GM19023 (cell line): ENCODE measurements at regions not wholly inside any gene's neighbourhood (a gene's known extent, or its start where the extent isn't known, plus 50 kb on each side); places are given as distances from the start of the nearest gene placed in this dataset.

Experiments
- ATAC-seq: cut with Tn5 transposase; IDR thresholded peaks from one replicate; pipeline ENCODE4 v1.9.1; 2021; ENCODE audit warnings: mild to moderate bottlenecking, moderate library complexity; ENCODE audit not compliant: unreplicated experiment

- ATAC-seq: no peak
These were observed 200.1 kb upstream of the POU2AF2 start for GRCh38 chr11:111045407-111045803.

- no peak for ATAC-seq
These were observed 200.6 kb upstream of the POU2AF2 start for GRCh38 chr11:111044751-111045406.

GRCh38 chr11:111039982-111040381, 205.5 kb upstream of the POU2AF2 start:
- no peak for ATAC-seq

- no peak for ATAC-seq
These were observed 209.8 kb upstream of the POU2AF2 start for GRCh38 chr11:111035746-111036145.

- no peak for ATAC-seq
These were observed 219.3 kb upstream of the POU2AF2 start for GRCh38 chr11:111026241-111026640.

- ATAC-seq: no peak
These were observed 224.4 kb upstream of the POU2AF2 start for GRCh38 chr11:111021131-111021530.

GRCh38 chr11:111019871-111020670, 225.5 kb upstream of the POU2AF2 start:
- no peak for ATAC-seq

GRCh38 chr11:111019451-111019850, 226.1 kb upstream of the POU2AF2 start:
- ATAC-seq: no peak

GRCh38 chr11:111018566-111018965, 227.0 kb upstream of the POU2AF2 start:
- no peak for ATAC-seq

- ATAC-seq: no peak
These were observed 233.0 kb upstream of the POU2AF2 start for GRCh38 chr11:111012491-111012890.

- no peak for ATAC-seq
These were observed 234.3 kb upstream of the POU2AF2 start for GRCh38 chr11:111011275-111011594.

- no peak for ATAC-seq
These were observed 234.9 kb upstream of the POU2AF2 start for GRCh38 chr11:111010391-111011274.

GRCh38 chr11:111006227-111006626, 239.3 kb upstream of the POU2AF2 start:
- no peak for ATAC-seq

- ATAC-seq: no peak
These were observed 243.4 kb upstream of the POU2AF2 start for GRCh38 chr11:111001986-111002611.

GRCh38 chr11:111001081-111001430, 244.5 kb upstream of the POU2AF2 start:
- no peak for ATAC-seq

- no peak for ATAC-seq
These were observed 245.0 kb upstream of the POU2AF2 start for GRCh38 chr11:111000400-111001080.

GRCh38 chr11:110992481-110992880, 253.0 kb upstream of the POU2AF2 start:
- ATAC-seq: no peak

GRCh38 chr11:110991661-110992355, 253.7 kb upstream of the POU2AF2 start:
- no peak for ATAC-seq

- no peak for ATAC-seq
These were observed 255.2 kb upstream of the POU2AF2 start for GRCh38 chr11:110990311-110990710.
